Breast epithelium (tissue), 3 donors: ENCODE measurements at regions not wholly inside any gene's neighbourhood (a gene's known extent, or its start where the extent isn't known, plus 50 kb on each side); places are given as distances from the start of the nearest gene placed in this dataset.

Experiments used
- CTCF ChIP-seq, 3 donors: fragments of 450-650 bp; IDR thresholded peaks; one replicate each; pipeline ENCODE4 v1.5.1; 2016 to 2017; ENCODE audit warnings: antibody characterized with exemption in 3 of 3, mild to moderate bottlenecking in 3 of 3, moderate library complexity in 3 of 3
- POLR2A ChIP-seq: fragments of 450-650 bp; IDR thresholded peaks from one replicate; pipeline ENCODE4 v1.6.1; 2016; ENCODE audit warnings: antibody characterized with exemption, mild to moderate bottlenecking, moderate library complexity

GRCh38 chr19:30824809-30825208, 452.6 kb downstream of the ZNF536 start:
- TF ChIP-seq CTCF (IDR thresholded peaks at IDR 0.05), result no peak
- no peak for TF ChIP-seq POLR2A
